Muscle layer of colon (tissue), 2 donors: ENCODE measurements at regions not wholly inside any gene's neighbourhood (a gene's known extent, or its start where the extent isn't known, plus 50 kb on each side); places are given as distances from the start of the nearest gene placed in this dataset.

Source experiments
- H3K27ac ChIP-seq: one replicate; pipeline ENCODE4 v1.7.0; 2013; ENCODE audit warnings: low read depth, mild to moderate bottlenecking, low read length, moderate library complexity
- H3K27me3 ChIP-seq, 2 donors: one replicate each; pipeline ENCODE4 v1.7.0; 2013; ENCODE audit warnings: low read length in 2 of 2, mild to moderate bottlenecking in 2 of 2; ENCODE audit not compliant: insufficient read depth in 2 of 2, control insufficient read depth in 1 of 2
- H3K36me3 ChIP-seq: one replicate; pipeline ENCODE4 v1.7.0; 2013; ENCODE audit warnings: mild to moderate bottlenecking, low read length; ENCODE audit not compliant: insufficient read depth
- H3K4me1 ChIP-seq: one replicate; pipeline ENCODE4 v1.7.0; 2013; ENCODE audit warnings: mild to moderate bottlenecking, low read length; ENCODE audit not compliant: insufficient read depth
- H3K4me3 ChIP-seq, 2 donors: one replicate each; pipeline ENCODE4 v1.7.0; 2013; ENCODE audit warnings: low read length in 2 of 2, low read depth in 1 of 2, mild to moderate bottlenecking in 1 of 2, moderate library complexity in 1 of 2
- H3K9ac ChIP-seq: one replicate; pipeline ENCODE4 v1.7.0; 2013; ENCODE audit warnings: low read length
- H3K9me3 ChIP-seq: one replicate; pipeline ENCODE4 v1.7.0; 2013; ENCODE audit warnings: mild to moderate bottlenecking, low read length
- donor health status: abdominal sarcoma.
- donor health status: Adenocarcinoma of cecum.

- H3K9me3 ChIP-seq: no peaks in the 10 kb centered on the region
- H3K36me3 ChIP-seq: no peaks in the 10 kb centered on the region
- no peak overlapping the region for H3K27ac ChIP-seq
- no peak overlapping the region for H3K9ac ChIP-seq
- no peak overlapping the region for H3K4me3 ChIP-seq
- no peaks in the 10 kb centered on the region for H3K27me3 ChIP-seq
- H3K4me1 ChIP-seq: no peaks in the 10 kb centered on the region
These were observed 146.5 kb downstream of the MRM1 start for GRCh38 chr17:36747861-36748260.

GRCh38 chr17:36748272-36748671, 146.9 kb downstream of the MRM1 start:
- Histone ChIP-seq H3K9me3 (no peaks in the 10 kb centered on the region), H3K9ac (no peak overlapping the region), H3K27me3 (no peaks in the 10 kb centered on the region), H3K4me1 (no peaks in the 10 kb centered on the region), H3K4me3 (no peak overlapping the region), H3K27ac (no peak overlapping the region), H3K36me3 (no peaks in the 10 kb centered on the region)

- Histone ChIP-seq H3K4me1 (no peaks in the 10 kb centered on the region), H3K27ac (no peak overlapping the region), H3K36me3 (no peaks in the 10 kb centered on the region), H3K27me3 (no peaks in the 10 kb centered on the region), H3K4me3 (no peak overlapping the region), H3K9ac (no peak overlapping the region), H3K9me3 (no peaks in the 10 kb centered on the region)
These were observed 148.1 kb downstream of the MRM1 start for GRCh38 chr17:36749493-36749892.

- Histone ChIP-seq H3K9me3 (no peaks in the 10 kb centered on the region), H3K9ac (no peak overlapping the region), H3K4me3 (no peak overlapping the region), H3K36me3 (no peaks in the 10 kb centered on the region), H3K4me1 (no peaks in the 10 kb centered on the region), H3K27me3 (peaks cover 0 to 4% of the 10 kb centered on the region in 2 donors), H3K27ac (no peak overlapping the region)
These were observed 149.0 kb downstream of the MRM1 start for GRCh38 chr17:36750316-36750885.

- Histone ChIP-seq H3K27me3 (peaks cover 0 to 11% of the 10 kb centered on the region in 2 donors), H3K36me3 (no peaks in the 10 kb centered on the region), H3K9ac (no peak overlapping the region), H3K9me3 (no peaks in the 10 kb centered on the region), H3K27ac (no peak overlapping the region), H3K4me1 (no peaks in the 10 kb centered on the region), H3K4me3 (no peak overlapping the region)
These were observed 150.9 kb downstream of the MRM1 start for GRCh38 chr17:36752096-36752888.

- no peak overlapping the region for H3K4me3 ChIP-seq
- no peak overlapping the region for H3K9ac ChIP-seq
- no peaks in the 10 kb centered on the region for H3K9me3 ChIP-seq
- H3K27me3 ChIP-seq: peaks cover 0 to 11% of the 10 kb centered on the region in 2 donors
- no peaks in the 10 kb centered on the region for H3K4me1 ChIP-seq
- H3K27ac ChIP-seq: no peak overlapping the region
- H3K36me3 ChIP-seq: no peaks in the 10 kb centered on the region
These were observed 154.2 kb downstream of the MRM1 start for GRCh38 chr17:36755586-36755985.

- Histone ChIP-seq H3K9ac (no peak overlapping the region), H3K4me1 (no peaks in the 10 kb centered on the region), H3K4me3 (no peak overlapping the region), H3K36me3 (no peaks in the 10 kb centered on the region), H3K27ac (no peak overlapping the region), H3K27me3 (peaks cover 0 to 11% of the 10 kb centered on the region in 2 donors), H3K9me3 (no peaks in the 10 kb centered on the region)
These were observed 155.3 kb downstream of the MRM1 start for GRCh38 chr17:36756695-36757094.

- Histone ChIP-seq H3K4me1 (no peaks in the 10 kb centered on the region), H3K36me3 (no peaks in the 10 kb centered on the region), H3K9ac (no peak overlapping the region), H3K9me3 (no peaks in the 10 kb centered on the region), H3K27ac (no peak overlapping the region), H3K4me3 (no peak overlapping the region), H3K27me3 (peaks cover 0 to 7% of the 10 kb centered on the region in 2 donors)
These were observed 159.0 kb downstream of the MRM1 start for GRCh38 chr17:36760425-36760824.

- Histone ChIP-seq H3K27ac (no peak overlapping the region), H3K36me3 (no peaks in the 10 kb centered on the region), H3K9ac (no peak overlapping the region), H3K4me3 (no peak overlapping the region), H3K4me1 (no peaks in the 10 kb centered on the region), H3K9me3 (no peaks in the 10 kb centered on the region), H3K27me3 (no peaks in the 10 kb centered on the region)
These were observed 160.0 kb downstream of the MRM1 start for GRCh38 chr17:36761203-36761950.

GRCh38 chr17:36765436-36766043, 164.2 kb downstream of the MRM1 start:
- H3K4me1 ChIP-seq: no peaks in the 10 kb centered on the region
- H3K27me3 ChIP-seq: peaks cover 0 to 14% of the 10 kb centered on the region in 2 donors
- H3K9ac ChIP-seq: no peak overlapping the region
- no peaks in the 10 kb centered on the region for H3K9me3 ChIP-seq
- no peaks in the 10 kb centered on the region for H3K36me3 ChIP-seq
- H3K27ac ChIP-seq: no peak overlapping the region
- no peak overlapping the region for H3K4me3 ChIP-seq

GRCh38 chr17:36768394-36768793, 167.0 kb downstream of the MRM1 start:
- H3K9ac ChIP-seq: no peak overlapping the region
- H3K36me3 ChIP-seq: no peaks in the 10 kb centered on the region
- no peak overlapping the region for H3K4me3 ChIP-seq
- H3K27me3 ChIP-seq: peaks cover 0 to 14% of the 10 kb centered on the region in 2 donors
- H3K9me3 ChIP-seq: no peaks in the 10 kb centered on the region
- no peaks in the 10 kb centered on the region for H3K4me1 ChIP-seq
- no peak overlapping the region for H3K27ac ChIP-seq
